GM18909 (cell line): ENCODE measurements at regions not wholly inside any gene's neighbourhood (a gene's known extent, or its start where the extent isn't known, plus 50 kb on each side); places are given as distances from the start of the nearest gene placed in this dataset.
"Not testable (repeated sequence)": the region's sequence is repeated elsewhere in the genome, so short reads cannot be mapped to it uniquely, and the experiment has no call there.

Experiments
- ATAC-seq: cut with Tn5 transposase; IDR thresholded peaks from one replicate; pipeline ENCODE4 v1.9.1; 2021; ENCODE audit warnings: mild to moderate bottlenecking; ENCODE audit not compliant: unreplicated experiment, poor library complexity

- no peak for ATAC-seq
Observed at GRCh38 chr2:187207126-187207525, 240.9 kb downstream of the CALCRL start.

GRCh38 chr2:187206471-187206870, 241.6 kb downstream of the CALCRL start:
- no peak for ATAC-seq

- no peak for ATAC-seq
Observed at GRCh38 chr2:187206071-187206470, 242.0 kb downstream of the CALCRL start.

GRCh38 chr2:187198136-187198535, 249.9 kb downstream of the CALCRL start:
- no peak for ATAC-seq

GRCh38 chr2:187194049-187194448, 254.0 kb downstream of the CALCRL start:
- peak; percentile 89 for ATAC-seq

GRCh38 chr2:187188783-187189631, 259.0 kb downstream of the CALCRL start:
- ATAC-seq: no peak

GRCh38 chr2:187187519-187187918, 260.5 kb downstream of the CALCRL start:
- ATAC-seq: no peak

GRCh38 chr2:187180529-187180928, 267.5 kb downstream of the CALCRL start:
- ATAC-seq: no peak

- ATAC-seq: not testable (repeated sequence)
Observed at GRCh38 chr2:187178876-187179275, 269.2 kb downstream of the CALCRL start.

- no peak for ATAC-seq
Observed at GRCh38 chr2:187177253-187177652, 270.8 kb downstream of the CALCRL start.

- no peak for ATAC-seq
Observed at GRCh38 chr2:187174582-187174981, 273.5 kb downstream of the CALCRL start.

GRCh38 chr2:187171318-187171717, 276.7 kb downstream of the CALCRL start:
- peak; percentile 37 for ATAC-seq

GRCh38 chr2:187169864-187170263, 278.2 kb downstream of the CALCRL start:
- ATAC-seq: no peak

GRCh38 chr2:187168720-187169713, 279.0 kb downstream of the CALCRL start:
- peak; percentile 70 for ATAC-seq

GRCh38 chr2:187167491-187167890, 280.6 kb downstream of the CALCRL start:
- no peak for ATAC-seq

- no peak for ATAC-seq
Observed at GRCh38 chr2:187165936-187166610, 282.0 kb downstream of the CALCRL start.

GRCh38 chr2:187158452-187158851, 289.6 kb downstream of the CALCRL start:
- no peak for ATAC-seq

GRCh38 chr2:187157046-187157445, 291.0 kb downstream of the CALCRL start:
- no peak for ATAC-seq

GRCh38 chr2:187155476-187155875, 292.6 kb downstream of the CALCRL start:
- ATAC-seq: no peak

GRCh38 chr2:187150670-187151069, 297.4 kb downstream of the CALCRL start:
- no peak for ATAC-seq
